Astrocyte (in vitro differentiated cells and primary cell): ENCODE measurements at regions not wholly inside any gene's neighbourhood (a gene's known extent, or its start where the extent isn't known, plus 50 kb on each side); places are given as distances from the start of the nearest gene placed in this dataset.

ENCODE experiments used
- CTCF ChIP-seq: IDR thresholded peaks from 2 replicates; pipeline ENCODE4 v1.5.1; 2011; ENCODE audit warnings: low read depth, mild to moderate bottlenecking, inconsistent platforms, low read length, moderate library complexity; ENCODE audit not compliant: insufficient read depth
- EZH2 ChIP-seq: IDR thresholded peaks from 2 replicates; pipeline ENCODE4 v1.6.1; 2012; ENCODE audit warnings: mild to moderate bottlenecking, low read length, inconsistent platforms; ENCODE audit not compliant: insufficient read depth

GRCh38 chr18:66825347-66825746, 221.5 kb upstream of the CDH19 start:
- TF ChIP-seq CTCF (no peak), EZH2 (no peak)
